MCF 10A (cell line): ENCODE measurements at regions not wholly inside any gene's neighbourhood (a gene's known extent, or its start where the extent isn't known, plus 50 kb on each side); places are given as distances from the start of the nearest gene placed in this dataset.

Experiments
- BruUV-seq: library from RNA; stranded (reverse); fragments of 400-500 nt; replicated peaks from 2 replicates; lab custom pipeline; 2021; lab: Mats Ljungman, UMichigan
- CTCF ChIA-PET: fragments of 300-600 bp; sonication (Branson Sonifier 250); formaldehyde crosslinking; extraction: SDS; loops from one replicate; lab custom pipeline; 2021; ENCODE audit warnings: antibody characterized with exemption, inconsistent platforms; lab: Yijun Ruan, JAX
- POLR2A ChIA-PET: fragments of 300-600, 350-650 bp; sonication (Branson Sonifier 250); formaldehyde crosslinking; extraction: SDS; loops from one replicate; lab custom pipeline; 2020; ENCODE audit warnings: antibody characterized with exemption, inconsistent platforms; lab: Yijun Ruan, JAX
- DNase-seq: peaks from one replicate; pipeline ENCODE4 v3.0.0-alpha.2; 2018; ENCODE audit not compliant: unreplicated experiment
- H3K27ac Mint-ChIP-seq: one replicate; pipeline ENCODE4 v1.8.0; 2022; ENCODE audit warnings: mild to moderate bottlenecking, low read depth, mixed read lengths; ENCODE audit not compliant: unreplicated experiment
- H3K27me3 Mint-ChIP-seq: one replicate; pipeline ENCODE4 v1.8.0; 2022; ENCODE audit warnings: mixed read lengths; ENCODE audit not compliant: insufficient read depth, unreplicated experiment
- H3K36me3 Mint-ChIP-seq: one replicate; pipeline ENCODE4 v1.8.0; 2022; ENCODE audit warnings: mild to moderate bottlenecking, moderate library complexity, mixed read lengths; ENCODE audit not compliant: insufficient read depth, unreplicated experiment
- H3K4me1 Mint-ChIP-seq: one replicate; pipeline ENCODE4 v1.8.0; 2022; ENCODE audit warnings: mixed read lengths; ENCODE audit not compliant: insufficient read depth, unreplicated experiment
- H3K4me3 Mint-ChIP-seq: one replicate; pipeline ENCODE4 v1.8.0; 2022; ENCODE audit warnings: mild to moderate bottlenecking, moderate library complexity, mixed read lengths; ENCODE audit not compliant: unreplicated experiment
- H3K9me3 Mint-ChIP-seq: one replicate; pipeline ENCODE4 v1.8.0; 2022; ENCODE audit warnings: mixed read lengths; ENCODE audit not compliant: unreplicated experiment
- CTCF ChIP-seq: fragments of 200-600 bp; IDR thresholded peaks from one replicate; pipeline ENCODE4 v1.8.0; 2022; ENCODE audit warnings: antibody characterized with exemption, mild to moderate bottlenecking; ENCODE audit not compliant: unreplicated experiment
- intact Hi-C: fragments of 100-400 bp; cut with micrococcal nuclease; formaldehyde crosslinking; loops from 2 replicates; pipeline ENCODE4 v1.14.1; 2022

- H3K4me3 Mint-ChIP-seq = no peak overlapping the region
- peaks cover 21% of the 10 kb centered on the region for H3K27me3 Mint-ChIP-seq
- ChIA-PET POLR2A (no interaction called here), CTCF (no interaction called here)
- TF ChIP-seq CTCF = no peak
- no peaks in the 10 kb centered on the region for H3K4me1 Mint-ChIP-seq
- intact Hi-C loops = no loop called here
- H3K36me3 Mint-ChIP-seq = no peaks in the 10 kb centered on the region
- peaks cover 8% of the 10 kb centered on the region for H3K9me3 Mint-ChIP-seq
- no peak for DNase-seq
- no peak overlapping the region for H3K27ac Mint-ChIP-seq
- BruUV-seq = no TSS peak
Observed at GRCh38 chr6:166715065-166715464, 88.0 kb upstream of the RPS6KA2 start.

GRCh38 chr6:166714581-166714980 is 87.5 kb upstream of the RPS6KA2 start:
- DNase-seq = no peak
- no peaks in the 10 kb centered on the region for H3K4me1 Mint-ChIP-seq
- no peak overlapping the region for H3K27ac Mint-ChIP-seq
- no peak overlapping the region for H3K4me3 Mint-ChIP-seq
- no peak for TF ChIP-seq CTCF
- intact Hi-C loops = no loop called here
- POLR2A ChIA-PET = no interaction called here
- BruUV-seq = no TSS peak
- H3K27me3 Mint-ChIP-seq = peaks cover 21% of the 10 kb centered on the region
- no peaks in the 10 kb centered on the region for H3K36me3 Mint-ChIP-seq
- H3K9me3 Mint-ChIP-seq = peaks cover 8% of the 10 kb centered on the region
- CTCF ChIA-PET = no interaction called here

DNA sequence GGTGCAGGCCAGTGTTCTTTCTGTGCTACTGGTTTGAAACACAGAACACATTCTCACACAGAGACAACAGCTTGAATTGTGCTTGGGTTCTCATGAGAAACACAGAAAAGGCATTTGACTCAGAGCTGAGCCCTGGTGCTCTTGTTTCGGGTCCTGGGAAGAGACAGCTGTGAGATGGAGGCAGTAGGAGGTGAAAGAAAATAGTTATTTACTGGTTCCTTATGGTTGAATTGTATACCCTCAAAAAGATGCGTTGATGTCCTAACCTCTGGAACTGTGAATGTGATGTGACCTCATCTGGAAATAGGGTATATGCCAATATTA is 87.1 kb upstream of the RPS6KA2 start:
- intact Hi-C loops = no loop called here
- Mint-ChIP-seq H3K4me1 (no peaks in the 10 kb centered on the region), H3K27me3 (peaks cover 21% of the 10 kb centered on the region), H3K36me3 (no peaks in the 10 kb centered on the region), H3K27ac (no peak overlapping the region), H3K9me3 (peaks cover 8% of the 10 kb centered on the region), H3K4me3 (no peak overlapping the region)
- TF ChIP-seq CTCF = no peak
- ChIA-PET CTCF (interaction anchor here (0.6 to 0.8 kb wide), 2 partner anchors 57 to 423 kb away, joined by 3 to 4 read pairs; no protein-coding TSS in a partner anchor), POLR2A (no interaction called here)
- no peak for DNase-seq
- BruUV-seq = no TSS peak

DNA sequence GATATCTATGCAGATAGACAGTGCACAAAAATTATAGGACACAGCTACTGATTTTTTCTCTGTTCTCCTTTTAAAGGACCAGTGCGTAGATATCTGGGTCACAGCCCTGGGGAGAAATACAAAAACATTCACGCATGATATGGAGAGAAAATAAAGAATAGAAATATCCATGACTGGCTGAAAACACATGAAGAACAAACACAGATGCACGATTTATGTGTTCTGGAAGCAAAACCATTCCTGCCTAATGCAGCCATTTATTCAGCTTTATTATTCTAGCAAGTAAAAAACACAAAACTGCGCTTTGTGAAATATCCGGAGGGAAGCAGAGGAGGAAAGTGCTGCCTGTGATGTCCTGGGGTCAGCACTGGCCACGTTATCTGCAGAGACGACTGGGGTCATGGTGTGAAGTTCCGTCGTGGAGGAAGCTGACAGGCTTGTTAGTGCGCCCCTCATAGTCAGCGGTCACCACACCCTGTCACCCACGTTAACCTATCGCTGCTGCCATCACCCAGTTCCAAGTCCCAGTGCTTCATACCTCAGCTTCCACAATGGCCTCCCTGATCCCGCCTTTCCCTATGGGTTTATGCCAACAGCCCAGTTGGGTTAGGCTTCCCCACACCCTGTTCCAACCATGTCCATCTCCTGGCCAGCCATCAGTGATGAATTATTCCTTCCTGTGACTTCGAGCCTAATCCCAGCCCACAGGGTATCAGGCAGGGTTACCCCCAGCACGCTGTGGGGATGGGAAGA is 86.6 kb upstream of the RPS6KA2 start:
- no TSS peak for BruUV-seq
- intact Hi-C loops = no loop called here
- TF ChIP-seq CTCF = no peak
- POLR2A ChIA-PET = no interaction called here
- no peak overlapping the region for H3K27ac Mint-ChIP-seq
- H3K36me3 Mint-ChIP-seq = no peaks in the 10 kb centered on the region
- H3K4me1 Mint-ChIP-seq = no peaks in the 10 kb centered on the region
- CTCF ChIA-PET = interaction anchor here (0.6 to 0.8 kb wide), 4 partner anchors 20 to 424 kb away, joined by 3 to 4 read pairs (median 4); no protein-coding TSS in a partner anchor
- peaks cover 8% of the 10 kb centered on the region for H3K9me3 Mint-ChIP-seq
- H3K4me3 Mint-ChIP-seq = no peak overlapping the region
- peaks cover 21% of the 10 kb centered on the region for H3K27me3 Mint-ChIP-seq
- DNase-seq = no peak
